HL-60 (cell line): ENCODE measurements at regions not wholly inside any gene's neighbourhood (a gene's known extent, or its start where the extent isn't known, plus 50 kb on each side); places are given as distances from the start of the nearest gene placed in this dataset.

Experiments
- CTCF ChIP-seq: IDR thresholded peaks from one replicate; pipeline ENCODE4 v1.5.1; 2011; ENCODE audit warnings: low read length, control low read depth, inconsistent platforms; ENCODE audit not compliant: insufficient read depth
- POLR2AphosphoS5 ChIP-seq: IDR thresholded peaks from 2 replicates; pipeline ENCODE4 v1.6.1; 2012; ENCODE audit warnings: low read depth

DNA sequence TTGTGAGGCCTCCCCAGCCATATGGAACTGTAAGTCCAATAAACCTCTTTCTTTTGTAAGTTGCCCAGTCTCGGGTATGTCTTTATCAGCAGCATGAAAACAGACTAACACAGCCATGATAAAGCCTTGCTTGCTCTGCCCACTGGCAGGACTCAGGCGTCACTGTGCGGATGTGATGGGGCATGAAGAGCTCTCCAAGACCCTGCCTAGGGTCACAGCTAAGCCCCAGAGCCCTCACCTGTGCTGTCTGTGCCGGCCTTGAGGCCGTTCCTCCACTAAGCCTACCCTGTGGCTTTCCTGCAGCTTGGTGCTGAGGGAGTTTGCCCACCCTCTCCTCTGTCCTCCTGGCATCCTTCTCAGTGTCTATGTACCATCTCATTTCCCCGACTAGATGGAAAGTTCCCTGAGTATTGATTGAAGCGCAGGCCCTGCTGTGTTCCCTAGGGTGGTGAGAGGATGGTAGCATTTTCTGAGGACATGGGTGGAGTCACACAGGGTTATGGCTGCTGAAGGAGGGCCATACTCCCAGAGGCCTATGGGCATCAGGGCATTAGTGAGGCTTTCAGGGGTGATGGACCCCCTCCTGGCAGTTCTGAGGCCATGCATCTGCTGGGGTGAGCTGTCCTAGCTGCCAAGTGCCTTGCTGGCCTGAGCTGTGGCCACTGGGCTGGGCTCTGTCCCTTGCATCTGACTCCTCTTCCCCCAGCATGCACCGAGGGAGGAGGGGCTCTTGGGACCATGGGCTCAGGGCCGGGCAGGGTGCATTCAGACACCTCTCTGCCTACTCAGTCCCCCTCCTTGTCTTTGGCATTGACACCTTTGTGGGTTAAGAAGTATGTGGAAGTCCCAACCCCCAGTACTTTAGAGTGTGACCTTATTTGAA, 75.3 kb downstream of the TEX29 start:
- no peak for TF ChIP-seq POLR2AphosphoS5
- no peak for TF ChIP-seq CTCF
